GM18498 (cell line): ENCODE measurements at regions not wholly inside any gene's neighbourhood (a gene's known extent, or its start where the extent isn't known, plus 50 kb on each side); places are given as distances from the start of the nearest gene placed in this dataset.
A peak's percentile ranks its signal among the peaks of the same experiment; 100 is the strongest.

ENCODE experiments used
- ATAC-seq: cut with Tn5 transposase; IDR thresholded peaks from one replicate; pipeline ENCODE4 v1.9.1; 2021; ENCODE audit warnings: mild to moderate bottlenecking, moderate library complexity; ENCODE audit not compliant: unreplicated experiment

GRCh38 chr3:148435534-148435933 is 262.2 kb upstream of the AGTR1 start:
- no peak for ATAC-seq

DNA sequence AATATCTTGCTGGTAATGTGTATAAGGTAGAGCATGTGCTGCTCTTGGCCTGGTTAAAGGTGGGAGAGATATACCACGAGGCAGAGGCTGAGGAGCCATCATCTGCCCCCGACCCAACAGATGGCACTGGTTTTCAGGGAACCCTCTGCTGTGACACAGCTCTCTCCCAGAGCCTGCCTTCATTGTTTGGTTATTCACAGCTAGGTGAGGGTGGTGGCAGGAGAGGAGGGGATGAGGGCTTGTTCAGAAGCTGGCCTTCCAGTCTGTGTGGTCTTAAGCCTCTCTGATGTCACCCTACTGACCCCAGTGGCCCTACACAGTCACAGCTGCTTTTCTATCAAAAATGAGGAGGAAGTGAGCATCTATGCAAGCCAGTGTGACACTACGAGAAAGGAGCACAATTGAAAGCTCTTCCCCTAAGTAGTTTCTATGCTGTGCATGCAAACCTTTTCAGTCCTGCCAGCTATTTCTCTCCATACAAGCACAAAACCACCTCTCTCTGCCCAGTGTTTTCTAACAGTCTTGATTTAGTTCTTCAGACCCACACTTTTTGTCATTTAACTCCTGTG is 258.4 kb upstream of the AGTR1 start:
- ATAC-seq = peak; percentile 84

- ATAC-seq = no peak
These were observed 256.5 kb upstream of the AGTR1 start for GRCh38 chr3:148441191-148441590.

GRCh38 chr3:148450819-148451218 is 246.9 kb upstream of the AGTR1 start:
- ATAC-seq = no peak

GRCh38 chr3:148451969-148452368 is 245.7 kb upstream of the AGTR1 start:
- no peak for ATAC-seq

GRCh38 chr3:148453781-148454191 is 243.9 kb upstream of the AGTR1 start:
- no peak for ATAC-seq

DNA sequence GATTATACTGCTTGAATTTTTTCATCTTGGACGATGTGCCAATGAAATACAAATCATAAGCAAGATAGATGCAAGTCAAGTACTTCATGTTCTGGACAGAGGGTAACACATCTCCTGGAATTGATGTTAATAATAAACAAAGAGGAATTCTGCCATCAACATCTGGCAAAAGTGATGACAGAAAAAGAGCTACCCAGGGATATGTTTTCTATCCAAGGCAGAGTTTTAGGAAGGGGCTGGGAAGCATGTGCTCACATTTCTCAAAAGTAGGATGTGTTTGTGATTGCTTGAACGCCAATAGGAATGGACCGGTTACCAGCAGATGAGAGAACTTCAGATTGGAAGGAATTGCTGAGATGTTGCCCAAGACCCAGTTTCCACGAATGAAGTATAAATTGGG is 242.6 kb upstream of the AGTR1 start:
- ATAC-seq = no peak

- no peak for ATAC-seq
These were observed 239.8 kb upstream of the AGTR1 start for GRCh38 chr3:148457886-148458285.

- ATAC-seq = no peak
These were observed 237.7 kb upstream of the AGTR1 start for GRCh38 chr3:148459931-148460513.

GRCh38 chr3:148460686-148461085 is 237.0 kb upstream of the AGTR1 start:
- ATAC-seq = no peak

DNA sequence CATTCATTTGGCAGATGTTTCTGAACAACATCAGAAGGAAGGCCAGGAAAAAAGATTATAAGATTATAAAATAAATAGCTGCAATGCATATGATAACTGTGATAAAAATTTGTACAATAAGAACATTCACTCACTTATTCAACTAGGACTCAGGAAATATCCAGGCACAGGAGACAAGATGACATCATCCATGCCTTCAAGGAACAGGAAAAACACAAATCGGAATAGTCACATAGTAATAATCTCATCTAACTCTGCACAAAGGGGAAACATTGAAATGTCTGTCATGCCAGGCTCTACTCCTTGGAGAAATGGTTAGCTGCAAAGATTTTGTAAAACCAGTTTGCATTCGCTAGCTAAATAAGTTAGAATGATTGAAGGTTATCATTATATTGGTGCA is 233.5 kb upstream of the AGTR1 start:
- ATAC-seq = no peak

GRCh38 chr3:148466143-148466542 is 231.6 kb upstream of the AGTR1 start:
- no peak for ATAC-seq

DNA sequence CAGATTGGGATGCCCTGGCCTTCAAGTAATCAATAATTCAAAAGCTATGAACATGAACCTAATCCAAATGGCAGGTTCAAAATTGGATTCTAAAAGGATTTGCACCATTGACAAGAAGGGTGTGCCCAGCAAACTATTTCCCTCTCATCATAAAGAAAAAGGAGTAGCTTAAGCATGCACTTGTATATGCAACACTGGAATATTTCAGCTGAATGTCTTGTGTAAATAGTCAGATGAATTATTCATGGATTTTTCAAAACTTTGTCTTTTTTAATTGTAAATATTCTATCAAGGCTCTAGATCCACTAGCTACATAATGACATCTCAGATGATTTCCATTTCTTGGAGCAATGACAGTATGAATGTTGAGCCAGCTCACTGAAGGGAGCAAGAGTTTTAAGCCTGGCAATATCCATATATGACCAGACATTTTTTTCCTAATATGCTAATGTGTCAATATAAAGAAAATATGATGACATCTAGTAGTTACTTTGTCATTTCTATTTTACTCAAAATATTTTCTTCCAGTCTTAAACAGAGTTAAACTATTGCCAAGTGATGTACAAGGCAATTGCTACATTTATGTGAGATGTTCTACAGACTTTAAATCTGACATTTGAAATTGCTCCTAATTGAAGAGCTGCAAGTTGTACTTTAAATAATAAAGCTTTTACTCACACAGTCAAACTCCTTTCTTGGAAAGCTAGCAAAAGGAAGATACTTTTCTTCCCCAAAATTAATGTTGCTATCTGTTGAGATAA is 230.5 kb upstream of the AGTR1 start:
- ATAC-seq = no peak

- ATAC-seq = no peak
These were observed 220.3 kb upstream of the AGTR1 start for GRCh38 chr3:148477375-148477774.

DNA sequence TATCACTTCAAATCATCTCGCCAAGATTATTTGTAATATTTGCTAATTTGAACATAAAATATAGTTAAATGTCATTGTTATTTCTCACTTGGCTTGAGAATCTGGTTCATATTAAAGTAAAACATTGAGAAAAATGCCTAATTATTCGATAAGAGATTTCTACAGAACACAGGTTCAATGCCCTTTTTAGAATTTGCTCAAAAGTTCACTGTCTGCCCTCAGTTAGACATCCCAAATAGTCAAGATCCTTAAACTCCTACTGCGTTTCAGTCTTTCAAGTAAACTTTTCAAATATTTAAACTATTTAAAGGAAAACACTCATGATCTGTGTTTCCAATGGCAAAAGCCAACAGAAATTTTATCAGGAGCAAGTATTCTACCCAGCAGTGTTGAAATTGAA is 204.1 kb upstream of the AGTR1 start:
- ATAC-seq = no peak

DNA sequence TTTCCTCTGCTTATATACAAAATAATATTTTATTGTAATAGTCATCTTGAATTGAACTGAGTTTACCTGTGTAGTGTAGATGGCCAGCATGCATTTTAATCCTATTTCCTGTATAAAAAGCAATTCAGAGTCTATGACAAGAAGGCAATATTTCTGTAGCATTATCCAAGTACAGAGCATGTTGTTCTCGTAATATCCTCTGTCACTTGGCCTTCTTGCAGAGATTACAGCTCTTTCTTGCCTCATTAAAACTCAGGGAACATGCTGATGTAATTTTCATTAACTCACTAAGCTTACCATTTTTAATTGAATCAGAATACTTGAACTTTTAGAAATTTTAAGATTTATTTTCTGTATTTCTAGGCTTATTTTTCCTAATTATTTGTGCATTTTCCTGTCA is 203.3 kb upstream of the AGTR1 start:
- ATAC-seq = no peak

DNA sequence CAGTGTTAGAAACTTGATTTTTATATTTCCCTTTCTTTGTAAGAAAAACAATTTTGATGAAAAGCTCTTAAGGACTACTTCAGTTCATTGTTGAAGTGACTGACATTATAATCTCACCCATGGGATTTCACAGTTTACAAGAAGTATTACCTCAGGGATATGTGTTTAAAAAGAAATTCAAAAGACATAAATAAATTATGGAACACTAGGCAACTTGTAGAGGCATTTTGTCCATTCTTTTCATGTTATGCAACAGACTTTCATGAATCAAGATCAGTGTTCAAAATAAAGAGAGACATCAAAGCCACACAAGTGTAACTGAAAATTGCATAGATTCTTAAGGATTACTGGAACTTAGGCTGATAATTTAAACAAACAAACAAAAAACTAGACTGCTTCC is 196.8 kb upstream of the AGTR1 start:
- ATAC-seq = no peak

DNA sequence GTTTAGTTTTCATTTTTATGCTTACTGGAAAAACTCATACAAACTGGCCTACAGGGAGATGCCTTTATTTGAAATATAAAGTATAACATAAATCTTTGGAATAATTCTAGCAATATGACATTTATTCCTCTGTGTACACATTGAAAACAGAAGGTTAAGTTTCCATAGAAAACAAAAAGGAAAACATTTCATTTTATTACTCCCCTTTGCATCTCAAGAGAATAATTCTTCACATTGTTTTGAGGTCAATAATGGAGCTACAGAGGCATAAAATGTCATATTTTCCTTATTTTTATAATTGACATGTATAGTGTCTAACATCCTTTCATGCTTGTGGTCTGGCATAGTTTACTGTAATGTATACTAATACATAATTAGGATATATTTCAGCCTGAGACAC is 187.6 kb upstream of the AGTR1 start:
- no peak for ATAC-seq

DNA sequence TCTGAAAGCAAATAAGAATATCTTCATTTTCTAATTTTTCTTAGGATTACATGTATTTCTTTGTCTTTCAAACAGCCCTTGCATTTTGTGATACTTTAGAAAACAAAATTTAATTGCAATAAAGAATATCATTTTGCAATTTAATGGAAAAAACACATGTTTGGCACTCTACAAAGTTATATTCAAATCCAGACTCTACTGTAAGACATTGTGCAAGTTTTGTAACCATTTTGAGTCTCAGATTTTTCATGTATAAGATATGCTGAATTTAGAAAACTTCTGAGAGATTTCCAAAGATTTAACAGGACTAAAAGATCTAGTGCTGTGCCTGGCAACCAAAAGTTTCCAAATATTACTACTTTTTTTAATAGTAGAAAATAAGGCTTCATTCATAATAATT is 187.1 kb upstream of the AGTR1 start:
- no peak for ATAC-seq

- ATAC-seq = no peak
These were observed 185.1 kb upstream of the AGTR1 start for GRCh38 chr3:148512648-148513047.

- no peak for ATAC-seq
These were observed 184.6 kb upstream of the AGTR1 start for GRCh38 chr3:148513096-148513543.

DNA sequence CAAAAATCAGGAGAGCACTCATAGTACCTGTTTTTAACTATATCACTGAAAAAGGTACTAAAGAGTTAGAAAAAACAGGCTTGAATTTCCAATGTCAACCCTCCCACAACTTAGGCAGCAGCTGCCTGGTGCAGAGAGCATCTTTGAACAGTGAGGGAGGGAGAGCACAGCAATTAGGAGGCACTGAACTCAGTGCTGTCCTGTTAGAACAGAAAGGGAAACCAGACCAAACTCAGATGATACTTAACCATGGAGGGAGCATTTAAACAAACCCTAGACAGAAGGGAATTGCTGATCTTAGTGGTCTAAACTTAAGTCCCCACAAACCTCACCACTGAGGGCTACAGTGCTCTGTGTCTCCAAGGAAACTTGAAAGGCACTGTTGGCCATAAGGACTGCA is 179.2 kb upstream of the AGTR1 start:
- ATAC-seq = no peak
